ENCODE measurements at regions not wholly inside any gene's neighbourhood (a gene's known extent, or its start where the extent isn't known, plus 50 kb on each side); places are given as distances from the start of the nearest gene placed in this dataset.

- SMC1A ChIA-PET (ENCODE audit: uncharacterized antibody, unreplicated experiment) = no interaction called here
- WGBS (ENCODE audit: insufficient coverage, insufficient replicate concordance, low lambda C conversion rate, missing lambda C conversion rate) = 2% methylated on average over 4 of the region's 4 CpGs
- in situ Hi-C loops (cut with MboI) = no loop called here
Observed at GRCh38 chr3:64913515-64913914, 225.7 kb upstream of the ADAMTS9 start.

More at GRCh38 chr3:64913515-64913914, 225.7 kb upstream of the ADAMTS9 start:
- ATAC-seq (no peak), FAIRE-seq (no peak), DNase-seq (ENCODE audit: low read depth, low spot score) (no peak)
- no peak overlapping the region for H3K27ac ChIP-seq (ENCODE audit: control insufficient read depth, insufficient read depth)
- TF ChIP-seq IRF3 (IDR thresholded peaks at IDR 0.05) (no peak), JUNB (IDR thresholded peaks at IDR 0.05) (no peak), ZBTB4 (CRISPR knock-in tag; IDR thresholded peaks at IDR 0.05) (no peak), SREBF1 (IDR thresholded peaks at IDR 0.05; ENCODE audit: low read length) (no peak), ETV6 (conservative IDR thresholded peaks at IDR 0.05 in 1 of 2, IDR thresholded peaks at IDR 0.05 in 1 of 2; ENCODE audit: borderline replicate concordance in 1 of 2, low read depth in 1 of 2) (peak in 1 of 2 experiments; percentile 58; a peak in 1 of 4 replicates)
- intact Hi-C loops (cut with micrococcal nuclease; ENCODE audit: unreplicated experiment) = no loop called here
- no peak overlapping the region for H3K4me2 ChIP-seq (ENCODE audit: control insufficient read depth, insufficient read depth)
- H3K9ac ChIP-seq (ENCODE audit: control insufficient read depth, insufficient read depth, low read length) = no peak overlapping the region
- no peak overlapping the region for H3K4me3 ChIP-seq
- ChIA-PET RAD21 (ENCODE audit: unreplicated experiment) (no interaction called here), POLR2A (no interaction called here), CTCF (no interaction called here)
- H3K4me1 ChIP-seq (ENCODE audit: control insufficient read depth, insufficient read depth, low read length) = no peaks in the 10 kb centered on the region
- BruUV-seq (replicated peaks) = no TSS peak
- no peaks in the 10 kb centered on the region for H3K27me3 ChIP-seq (replicated peaks in 1 of 2; ENCODE audit: control insufficient read depth in 2 of 2, insufficient read depth in 2 of 2, low read length in 1 of 2)
- no peak overlapping the region for H2AFZ ChIP-seq (ENCODE audit: control insufficient read depth, low read depth, low read length)
- no peaks in the 10 kb centered on the region for H3K79me2 ChIP-seq (ENCODE audit: control insufficient read depth, insufficient read depth, low read length)
- H3K36me3 ChIP-seq (ENCODE audit: control insufficient read depth in 2 of 2, insufficient read depth in 2 of 2, low read length in 1 of 2) = no peaks in the 10 kb centered on the region
- no peaks in the 10 kb centered on the region for H3K9me3 ChIP-seq (replicated peaks; ENCODE audit: control insufficient read depth, insufficient read depth, low read length)
- no peaks in the 10 kb centered on the region for H4K20me1 ChIP-seq (ENCODE audit: control insufficient read depth, insufficient read depth)

Measured in GM12878 (cell line).